Lower lobe of right lung (tissue), 2 donors: ENCODE measurements at regions not wholly inside any gene's neighbourhood (a gene's known extent, or its start where the extent isn't known, plus 50 kb on each side); places are given as distances from the start of the nearest gene placed in this dataset.

Experiments used
- ATAC-seq, 2 donors: fragments of 200-7000 bp; cut with Tn5 transposase; one replicate each; pipeline ENCODE4 v1.9.1; 2020 to 2022; ENCODE audit warnings: mild to moderate bottlenecking in 2 of 2, moderate library complexity in 2 of 2
- DNase-seq: peaks from one replicate; pipeline ENCODE4 v3.0.0-alpha.2; 2020
- H3K27ac ChIP-seq: fragments of 200-600 bp; one replicate; pipeline ENCODE4 v1.8.0; 2022
- H3K27me3 ChIP-seq: fragments of 200-600 bp; one replicate; pipeline ENCODE4 v1.8.0; 2022; ENCODE audit warnings: low read depth
- H3K36me3 ChIP-seq: fragments of 200-600 bp; one replicate; pipeline ENCODE4 v1.8.0; 2022; ENCODE audit warnings: mild to moderate bottlenecking
- H3K4me1 ChIP-seq: fragments of 200-600 bp; one replicate; pipeline ENCODE4 v1.8.0; 2022
- H3K4me3 ChIP-seq: fragments of 200-600 bp; one replicate; pipeline ENCODE4 v1.8.0; 2022; ENCODE audit warnings: mild to moderate bottlenecking
- H3K9me3 ChIP-seq: fragments of 200-600 bp; one replicate; pipeline ENCODE4 v1.8.0; 2022
- CTCF ChIP-seq: fragments of 200-600 bp; IDR thresholded peaks from one replicate; pipeline ENCODE4 v1.8.0; 2022; ENCODE audit warnings: antibody characterized with exemption, mild to moderate bottlenecking
- intact Hi-C: fragments of 100-400 bp; cut with DNase I; formaldehyde crosslinking; loops from one replicate; pipeline ENCODE4 v1.11.0; 2022
- donor health status: DM: no; HTN: yes; CAD: no; lungs with severe emphysema.

GRCh38 chr2:147530033-147530432 is 314.8 kb upstream of the ACVR2A start:
- H3K9me3 ChIP-seq, result no peaks in the 10 kb centered on the region
- no peak for TF ChIP-seq CTCF
- H3K27me3 ChIP-seq, result no peaks in the 10 kb centered on the region
- no peaks in the 10 kb centered on the region for H3K36me3 ChIP-seq
- H3K4me3 ChIP-seq, result no peak overlapping the region
- ATAC-seq (no peak), DNase-seq (no peak)
- no peak overlapping the region for H3K27ac ChIP-seq
- peaks cover 7% of the 10 kb centered on the region for H3K4me1 ChIP-seq
- intact Hi-C loops, result no loop called here

GRCh38 chr2:147525819-147526489 is 318.9 kb upstream of the ACVR2A start:
- H3K27ac ChIP-seq, result no peak overlapping the region
- TF ChIP-seq CTCF, result no peak
- DNase-seq (no peak), ATAC-seq (peak in 1 of 2 donors; percentile 43)
- no peaks in the 10 kb centered on the region for H3K9me3 ChIP-seq
- H3K27me3 ChIP-seq, result no peaks in the 10 kb centered on the region
- peaks cover 7% of the 10 kb centered on the region for H3K4me1 ChIP-seq
- intact Hi-C loops, result no loop called here
- H3K4me3 ChIP-seq, result no peak overlapping the region
- H3K36me3 ChIP-seq, result no peaks in the 10 kb centered on the region

GRCh38 chr2:147524912-147525311 is 319.9 kb upstream of the ACVR2A start:
- Histone ChIP-seq H3K4me1 (peaks cover 7% of the 10 kb centered on the region), H3K36me3 (no peaks in the 10 kb centered on the region), H3K27me3 (no peaks in the 10 kb centered on the region), H3K4me3 (no peak overlapping the region), H3K9me3 (no peaks in the 10 kb centered on the region), H3K27ac (no peak overlapping the region)
- ATAC-seq (no peak), DNase-seq (no peak)
- intact Hi-C loops, result no loop called here
- TF ChIP-seq CTCF, result no peak

- ATAC-seq, result no peak
- H3K27me3 ChIP-seq, result no peaks in the 10 kb centered on the region
- H3K9me3 ChIP-seq, result no peaks in the 10 kb centered on the region
- peaks cover 7% of the 10 kb centered on the region for H3K4me1 ChIP-seq
- no peak overlapping the region for H3K27ac ChIP-seq
- H3K36me3 ChIP-seq, result no peaks in the 10 kb centered on the region
- H3K4me3 ChIP-seq, result no peak overlapping the region
- DNase-seq, result no peak
- intact Hi-C loops, result no loop called here
- TF ChIP-seq CTCF, result no peak
These were observed 321.4 kb upstream of the ACVR2A start for GRCh38 chr2:147523415-147523814.

GRCh38 chr2:147521936-147522335 is 322.9 kb upstream of the ACVR2A start:
- no peak for DNase-seq
- no peak overlapping the region for H3K27ac ChIP-seq
- no peaks in the 10 kb centered on the region for H3K27me3 ChIP-seq
- intact Hi-C loops, result no loop called here
- H3K9me3 ChIP-seq, result no peaks in the 10 kb centered on the region
- H3K4me1 ChIP-seq, result peaks cover 7% of the 10 kb centered on the region
- TF ChIP-seq CTCF, result no peak
- ATAC-seq, result no peak
- no peaks in the 10 kb centered on the region for H3K36me3 ChIP-seq
- H3K4me3 ChIP-seq, result no peak overlapping the region
